GM19468 (cell line): ENCODE measurements at regions not wholly inside any gene's neighbourhood (a gene's known extent, or its start where the extent isn't known, plus 50 kb on each side); places are given as distances from the start of the nearest gene placed in this dataset.

Experiments
- ATAC-seq: cut with Tn5 transposase; IDR thresholded peaks from one replicate; pipeline ENCODE4 v1.9.1; 2021; ENCODE audit warnings: mild to moderate bottlenecking, moderate library complexity, moderate number of reproducible peaks; ENCODE audit not compliant: unreplicated experiment; ENCODE audit errors: extremely low read depth

DNA sequence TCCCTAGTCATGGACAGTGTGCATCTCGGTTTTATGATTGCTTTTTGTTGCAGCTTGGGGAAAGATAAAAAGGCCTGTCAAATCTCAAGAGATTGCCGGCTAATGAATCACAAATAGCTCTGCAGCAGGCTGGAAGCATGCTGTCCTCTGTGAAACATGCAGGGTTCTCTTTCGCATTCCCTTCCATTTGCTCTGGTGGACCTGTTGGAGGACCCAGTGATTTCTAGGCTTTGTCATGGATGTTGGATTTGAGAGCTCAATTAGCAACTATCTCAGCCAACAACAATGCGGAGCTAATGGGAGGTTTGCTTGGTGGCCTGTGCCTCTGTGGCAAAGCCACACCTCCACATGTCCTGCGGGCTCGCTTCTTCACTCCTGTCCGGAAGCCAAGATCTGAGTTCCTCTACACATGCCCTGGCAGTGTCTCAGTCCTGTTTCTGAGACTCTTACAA is 418.1 kb upstream of the ARGLU1 start:
- no peak for ATAC-seq

DNA sequence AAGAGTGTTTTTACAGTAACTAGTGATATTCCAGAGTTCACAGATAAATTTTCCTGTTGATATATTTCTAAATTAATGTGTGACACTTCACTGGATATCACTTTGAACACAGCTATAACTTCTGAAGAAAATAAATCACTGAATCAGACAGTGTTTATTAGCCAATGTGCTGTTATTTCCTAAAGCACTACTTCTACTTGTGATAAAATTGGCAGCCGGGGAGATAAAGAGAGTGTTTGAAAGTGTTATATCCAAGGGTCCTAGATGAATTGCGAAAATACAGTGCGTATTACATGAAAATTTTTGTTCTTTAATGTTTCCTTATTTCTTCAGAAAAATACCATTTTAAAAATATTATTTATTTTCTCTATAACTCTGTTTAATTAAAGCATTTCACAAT is 417.5 kb upstream of the ARGLU1 start:
- no peak for ATAC-seq

DNA sequence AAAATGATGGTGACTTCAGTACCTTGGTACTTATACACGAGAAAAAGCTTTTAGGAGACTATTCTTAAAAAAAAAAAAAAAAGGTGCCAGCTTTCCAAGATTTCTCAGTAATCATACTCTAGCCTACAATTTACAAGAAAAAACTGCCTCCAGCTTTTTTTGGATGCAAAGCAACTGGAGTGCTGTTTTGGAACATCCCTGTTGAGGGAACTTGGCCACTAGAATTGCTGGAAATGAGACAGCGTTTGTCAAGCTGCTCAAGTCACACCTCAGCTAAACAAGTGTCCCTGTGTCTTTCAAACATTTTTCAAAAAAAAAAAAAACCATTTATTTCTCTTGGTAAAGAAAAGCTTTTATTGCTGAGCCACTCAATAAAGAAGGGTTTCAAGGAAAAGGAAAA is 413.1 kb upstream of the ARGLU1 start:
- ATAC-seq: no peak

DNA sequence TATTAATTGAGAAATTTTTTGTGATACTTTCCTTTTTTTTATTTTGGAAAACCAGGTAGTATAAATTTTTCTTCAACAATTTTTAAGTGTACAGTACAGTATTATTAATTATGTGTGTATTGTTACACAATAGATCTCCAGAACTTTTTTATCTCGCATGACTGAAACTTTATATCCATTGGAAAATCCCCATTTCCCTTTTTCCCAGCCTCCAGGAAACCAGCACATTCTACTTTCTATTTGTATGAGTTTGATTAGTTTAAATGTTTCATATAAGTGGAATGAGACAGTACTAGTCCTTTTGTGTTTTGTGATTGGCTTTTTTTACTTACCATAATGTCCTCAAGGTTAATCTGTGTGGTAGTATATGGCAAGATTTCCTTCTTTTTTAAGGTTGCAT is 399.5 kb upstream of the ARGLU1 start:
- no peak for ATAC-seq

DNA sequence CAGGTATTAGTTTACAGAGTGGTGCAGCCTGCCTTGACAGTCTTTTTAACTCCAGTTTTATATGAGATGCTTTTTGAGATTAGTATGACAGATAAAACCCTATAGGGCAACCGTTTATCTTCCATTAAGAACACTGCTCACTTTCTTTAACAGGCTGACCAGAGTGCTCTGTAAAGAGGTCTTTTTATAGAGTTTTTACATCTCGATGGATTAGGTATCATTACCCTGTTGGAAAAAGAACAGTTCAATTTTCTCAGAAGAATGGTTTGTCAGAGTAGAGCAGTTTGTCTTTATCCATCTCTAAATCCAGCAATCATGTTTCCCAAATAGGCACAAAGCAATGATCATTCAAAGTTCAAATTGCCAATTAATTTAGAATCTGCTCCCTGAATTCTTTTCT is 395.2 kb upstream of the ARGLU1 start:
- no peak for ATAC-seq

DNA sequence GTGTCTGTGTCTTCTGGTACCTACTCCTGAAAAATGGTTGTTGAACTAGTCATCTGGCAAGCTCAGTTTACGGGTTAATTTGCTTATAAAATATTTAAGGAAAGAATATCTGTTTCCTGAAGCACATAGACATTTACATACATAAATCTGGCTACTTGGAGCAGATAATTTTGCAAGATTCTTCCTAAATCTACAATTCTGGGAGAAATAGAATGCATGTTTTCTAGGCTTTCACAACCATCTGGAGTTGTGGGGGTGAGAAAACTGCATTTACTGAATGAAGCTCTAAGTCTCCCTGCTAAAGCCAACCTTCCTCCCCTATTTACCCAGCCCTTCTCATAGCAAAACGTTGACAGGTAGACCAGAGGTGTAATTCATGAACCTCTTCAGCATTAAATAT is 393.7 kb upstream of the ARGLU1 start:
- ATAC-seq: no peak

DNA sequence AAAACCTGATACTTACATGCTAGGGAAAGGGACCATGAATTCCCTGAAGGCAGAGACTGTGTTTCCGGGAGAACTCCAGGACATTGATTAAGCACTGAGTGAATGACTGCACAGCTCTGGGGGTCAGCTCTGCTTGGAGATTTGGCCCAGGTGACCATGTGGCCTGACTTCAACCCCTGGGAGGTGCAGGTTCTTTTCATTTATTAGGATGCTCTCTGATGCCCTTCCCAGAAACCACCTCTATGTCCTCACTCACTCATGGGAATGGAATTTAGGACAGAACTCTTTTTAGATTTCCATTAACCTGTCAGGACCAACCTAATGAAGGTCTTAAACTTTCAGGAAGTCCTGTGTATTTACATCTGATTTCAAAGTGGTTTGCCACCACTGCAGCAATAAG is 393.3 kb upstream of the ARGLU1 start:
- no peak for ATAC-seq

DNA sequence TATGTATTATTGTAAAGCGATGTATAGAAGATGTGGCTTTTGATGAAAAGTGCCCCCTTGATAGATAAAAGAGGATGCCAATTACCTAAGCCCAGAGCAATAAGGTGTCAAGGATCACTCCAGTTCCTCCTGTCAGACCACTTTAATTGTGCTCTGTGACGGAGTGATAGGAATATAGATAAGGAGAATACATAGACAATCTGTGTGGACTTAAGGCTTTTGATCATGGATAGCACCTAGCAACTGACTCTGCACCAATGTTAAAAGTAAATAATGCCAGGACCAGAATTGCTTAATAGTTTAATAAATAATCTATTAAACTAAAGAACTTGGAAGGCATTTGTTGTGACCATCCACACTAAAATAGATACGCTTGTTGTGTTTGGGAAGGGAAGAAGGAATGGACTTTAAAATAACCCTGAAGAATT is 390.7 kb upstream of the ARGLU1 start:
- no peak for ATAC-seq

DNA sequence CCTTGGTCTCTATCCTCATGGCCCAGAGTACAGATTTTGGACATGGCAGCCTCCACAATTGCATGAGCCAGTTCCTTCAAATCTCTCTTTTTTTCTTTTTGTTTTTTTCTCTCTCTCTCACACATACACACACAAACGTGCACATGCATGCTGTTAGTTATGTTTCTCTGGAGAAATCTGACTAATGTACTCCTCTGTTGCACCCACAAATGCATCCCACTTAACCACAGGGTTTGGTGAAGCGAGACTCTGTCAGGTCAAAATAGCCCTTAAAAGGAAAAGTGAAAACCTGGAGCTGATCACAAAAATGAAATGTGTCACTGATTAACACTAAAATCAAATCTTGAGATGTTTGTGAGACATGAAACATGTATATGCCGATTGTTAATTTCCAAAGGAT is 374.6 kb upstream of the ARGLU1 start:
- no peak for ATAC-seq

DNA sequence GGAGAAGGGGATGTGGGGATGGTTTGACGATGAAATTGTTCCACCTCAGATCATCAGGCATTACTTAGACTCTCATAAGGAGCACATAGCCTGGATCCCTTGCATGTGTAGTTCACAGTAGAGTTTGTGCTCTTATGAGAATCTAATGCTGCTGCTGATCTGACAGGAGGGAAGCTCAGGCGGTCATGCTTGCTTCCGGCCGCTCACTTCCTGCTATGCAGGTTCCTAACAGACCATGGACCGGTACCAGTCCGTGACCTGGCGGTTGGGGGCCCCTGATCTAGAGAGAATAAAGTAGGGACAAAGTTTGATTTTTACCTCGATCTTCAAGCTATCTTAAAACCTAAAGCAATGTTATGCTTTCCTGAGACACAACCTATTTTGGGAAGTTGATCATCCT is 373.8 kb upstream of the ARGLU1 start:
- ATAC-seq: no peak

DNA sequence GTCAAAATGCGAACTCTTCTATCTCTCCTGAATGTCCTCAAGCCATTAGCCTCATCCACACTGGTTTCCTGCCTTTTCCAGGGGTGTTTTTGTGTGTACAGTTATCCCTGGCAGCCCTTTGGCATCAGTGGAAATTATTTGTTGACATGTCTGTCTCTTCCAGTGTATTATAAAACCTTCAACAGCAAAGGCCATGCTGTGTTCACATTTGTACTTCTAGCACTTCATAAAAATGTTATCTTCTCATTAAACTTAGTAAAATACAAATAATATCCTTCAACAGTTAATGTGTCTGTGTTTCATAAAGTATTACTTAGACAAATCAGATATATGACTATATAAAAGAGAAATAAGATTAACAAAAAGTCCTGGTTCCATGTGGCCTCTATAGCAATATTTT is 359.5 kb upstream of the ARGLU1 start:
- no peak for ATAC-seq

DNA sequence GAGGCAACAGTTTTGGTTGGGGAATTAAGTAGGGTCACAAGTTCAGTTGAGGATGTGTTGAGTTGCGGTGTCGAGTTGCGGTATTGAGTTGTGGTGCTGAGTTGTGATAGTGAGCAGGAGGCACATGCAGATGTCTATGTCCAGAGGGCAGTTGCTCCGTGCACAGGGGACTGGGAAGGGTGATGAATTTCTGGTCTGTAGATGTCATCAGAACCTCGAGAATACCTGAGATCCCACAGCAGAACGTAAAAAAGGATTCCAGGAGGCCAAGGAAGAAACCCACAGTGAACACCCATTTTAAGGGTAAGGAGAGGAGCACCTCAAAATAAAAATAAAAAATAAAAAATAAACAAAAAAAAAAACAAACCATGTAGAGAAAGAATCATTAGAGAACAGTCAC is 354.4 kb upstream of the ARGLU1 start:
- no peak for ATAC-seq

DNA sequence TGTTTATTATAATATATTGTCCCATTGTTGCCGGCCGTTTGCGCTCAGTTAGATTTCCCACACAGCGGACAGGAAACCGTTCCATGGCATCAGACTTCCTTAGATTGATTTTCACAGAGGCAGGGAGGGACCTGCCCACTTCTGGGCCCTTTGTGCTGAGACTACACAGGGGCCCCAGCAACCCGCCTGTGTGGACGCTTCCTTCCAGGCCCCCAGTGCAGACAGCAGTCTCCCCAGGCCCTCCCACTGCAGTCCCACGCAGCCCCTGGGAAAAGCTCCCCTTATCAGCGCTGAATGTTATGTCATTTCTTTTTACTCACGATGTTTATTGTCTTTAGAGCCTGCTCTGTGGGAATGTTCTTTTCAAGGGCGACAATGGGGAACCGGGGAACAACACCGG is 351.7 kb upstream of the ARGLU1 start:
- ATAC-seq: no peak

DNA sequence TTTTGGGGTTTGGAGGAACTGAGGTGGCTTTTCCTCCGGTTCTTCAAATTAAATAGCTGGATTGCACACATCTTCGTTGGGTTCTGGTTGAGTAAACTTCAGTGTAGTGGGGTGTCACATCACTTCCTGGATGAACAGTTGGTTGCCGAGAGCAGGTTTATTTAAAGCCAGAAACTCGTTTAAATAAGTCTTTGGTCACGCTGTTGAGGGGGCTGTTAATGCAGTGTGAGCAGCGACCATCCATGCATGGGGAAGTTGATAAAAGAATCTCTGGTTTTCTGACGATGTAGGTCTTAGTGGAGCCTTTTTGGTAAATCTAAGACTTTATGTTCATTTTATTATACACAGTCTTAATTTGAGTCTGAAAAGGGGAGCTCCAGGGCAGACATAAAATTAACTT is 351.2 kb upstream of the ARGLU1 start:
- no peak for ATAC-seq

DNA sequence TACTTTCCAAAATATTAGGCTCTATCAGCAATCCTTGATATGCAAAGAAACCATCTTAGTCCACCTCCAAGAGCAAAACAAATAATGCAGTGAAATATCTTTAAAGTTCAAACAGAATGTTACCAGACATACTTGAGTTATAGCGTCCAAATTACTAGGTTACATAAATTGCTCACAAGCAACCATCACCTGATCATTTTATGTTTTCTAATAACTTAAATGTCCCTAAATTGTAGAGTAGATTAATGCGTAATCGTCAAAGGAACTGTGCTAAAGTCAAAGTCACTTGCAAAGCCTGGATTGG is 350.6 kb upstream of the ARGLU1 start:
- no peak for ATAC-seq

DNA sequence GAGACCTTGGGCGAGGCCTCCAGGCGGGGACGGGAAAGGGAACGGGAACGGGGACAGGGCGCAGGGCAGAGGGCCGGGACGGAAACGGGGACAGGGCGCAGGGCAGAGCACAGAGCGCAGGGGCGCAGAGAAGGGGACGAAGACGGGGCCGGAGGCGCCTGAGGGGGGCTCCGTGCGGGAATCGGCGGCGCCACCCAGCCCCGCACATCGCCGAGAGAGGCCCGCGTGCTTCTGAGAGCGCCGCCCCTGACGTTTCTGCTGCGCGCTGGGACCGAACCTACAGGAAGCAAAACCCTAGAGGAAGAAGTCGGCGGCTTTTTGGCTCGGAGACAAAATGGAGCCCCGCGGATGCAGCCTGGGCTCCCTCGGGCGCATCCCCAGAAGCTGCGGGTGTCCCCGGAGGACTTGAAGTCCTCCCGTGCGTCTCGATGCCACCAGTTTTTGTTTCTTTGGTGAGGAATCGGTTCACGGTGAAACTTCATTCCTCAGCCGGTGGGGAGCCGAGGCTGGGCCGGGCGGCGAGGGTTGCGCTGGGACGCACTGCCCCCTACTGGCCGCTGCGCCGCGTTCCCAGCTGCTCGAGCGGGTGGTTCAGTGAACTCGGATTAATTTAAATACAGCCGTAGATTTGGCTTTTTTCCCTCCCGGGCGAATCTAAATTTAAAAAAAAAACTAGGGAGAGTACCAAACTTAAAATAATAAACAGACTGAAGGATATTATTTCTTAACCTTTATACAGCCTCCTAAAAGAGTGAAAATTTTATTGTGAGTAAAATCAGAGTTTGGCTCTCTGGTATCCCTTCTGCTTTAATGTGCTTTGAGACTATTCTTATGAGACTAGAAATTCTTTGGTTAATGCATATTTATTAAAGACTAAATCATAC is 350.0 kb upstream of the ARGLU1 start:
- peak; percentile 74 for ATAC-seq

DNA sequence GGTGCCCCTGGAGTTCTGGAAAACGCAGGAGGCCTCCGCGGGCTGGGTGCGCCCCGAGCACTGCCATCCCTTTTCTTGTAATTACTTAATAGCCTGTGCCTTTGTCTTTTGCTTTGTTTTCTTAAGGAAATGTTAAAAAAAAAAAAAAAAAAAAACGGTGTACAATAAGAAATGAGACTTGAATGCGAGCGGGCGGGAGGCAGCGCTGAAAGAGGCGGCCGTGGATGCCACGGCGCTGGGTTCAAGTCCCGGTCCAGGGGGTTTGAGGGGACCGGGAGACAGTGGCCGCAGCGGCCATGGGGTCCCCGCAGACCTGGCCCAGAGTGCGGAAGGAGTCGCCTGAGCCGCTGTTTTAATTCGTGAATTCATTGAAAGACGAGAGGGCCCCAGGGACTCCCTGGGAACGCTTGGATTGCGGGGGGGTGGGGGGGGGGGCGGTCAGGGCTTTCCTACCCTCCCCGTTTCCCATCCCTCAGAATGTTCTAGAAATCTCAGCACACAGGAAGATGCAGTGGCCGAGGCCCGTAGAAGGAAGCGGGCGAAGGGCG is 349.2 kb upstream of the ARGLU1 start:
- ATAC-seq: no peak

DNA sequence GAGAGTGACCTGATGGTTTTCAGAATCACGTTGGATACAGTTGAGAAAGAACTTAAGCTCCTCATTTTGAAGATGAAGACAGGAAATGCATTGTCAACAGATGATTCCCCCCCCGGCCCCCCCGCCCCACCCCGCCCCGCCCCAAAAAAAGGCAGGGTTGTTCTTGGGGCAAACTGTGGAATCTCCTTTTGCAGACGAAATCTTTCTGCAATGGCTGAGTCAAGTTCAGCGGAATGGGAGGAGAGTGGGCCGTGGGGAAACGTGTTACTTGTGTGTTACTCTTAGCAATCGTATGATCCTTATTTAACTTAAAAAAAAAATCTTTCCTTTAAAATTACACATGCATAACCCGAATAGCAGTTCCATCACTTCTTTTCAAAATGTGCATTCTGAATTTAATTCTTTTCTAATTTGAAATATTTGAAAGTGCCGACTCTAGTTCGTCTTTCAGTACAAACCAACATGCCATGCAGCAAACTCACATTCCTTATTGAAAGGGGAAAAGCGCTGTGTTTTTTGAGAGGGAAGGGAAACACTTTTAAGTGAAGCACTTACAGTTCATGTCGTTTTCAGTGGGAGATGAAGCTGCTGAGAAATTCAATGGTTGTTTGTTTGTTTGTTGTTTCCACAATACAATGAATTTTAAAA is 348.5 kb upstream of the ARGLU1 start:
- ATAC-seq: no peak

DNA sequence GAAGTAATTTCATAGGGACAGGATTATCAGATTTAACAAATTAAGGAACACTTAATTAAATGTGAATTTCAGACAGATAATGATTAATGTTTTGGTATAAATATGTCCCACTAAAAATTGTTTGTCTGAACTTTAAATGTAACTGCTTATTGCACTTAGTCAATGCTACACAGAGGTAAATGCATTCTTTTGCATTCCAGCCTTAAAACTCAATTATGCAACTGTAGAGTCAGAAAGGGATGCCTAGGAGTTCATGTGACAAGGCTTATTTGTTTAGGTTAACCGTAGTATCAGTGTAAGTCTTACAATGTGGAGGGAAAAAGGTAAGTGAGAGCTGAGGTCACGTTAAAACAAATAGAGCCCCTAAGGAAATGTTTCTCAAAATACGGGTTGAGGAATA is 347.2 kb upstream of the ARGLU1 start:
- ATAC-seq: no peak

DNA sequence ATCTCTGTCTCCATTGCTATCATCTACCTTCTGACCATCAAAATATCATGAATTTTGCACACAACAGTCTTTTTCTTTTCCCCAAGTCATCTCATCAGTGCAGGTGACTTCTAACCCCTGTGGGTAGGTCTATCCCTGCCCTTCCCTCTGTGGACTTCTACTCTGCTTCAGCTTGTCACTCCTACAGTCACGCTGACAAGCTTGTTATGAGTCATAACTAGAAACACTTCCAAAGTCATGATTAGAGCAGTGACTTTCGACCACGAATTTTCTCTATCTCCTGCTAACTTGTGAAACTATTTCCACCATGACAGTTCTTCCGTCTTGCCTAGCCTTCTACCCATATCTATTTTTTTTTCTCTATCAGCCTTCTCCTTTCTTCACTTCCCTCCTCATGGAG is 343.7 kb upstream of the ARGLU1 start:
- no peak for ATAC-seq

DNA sequence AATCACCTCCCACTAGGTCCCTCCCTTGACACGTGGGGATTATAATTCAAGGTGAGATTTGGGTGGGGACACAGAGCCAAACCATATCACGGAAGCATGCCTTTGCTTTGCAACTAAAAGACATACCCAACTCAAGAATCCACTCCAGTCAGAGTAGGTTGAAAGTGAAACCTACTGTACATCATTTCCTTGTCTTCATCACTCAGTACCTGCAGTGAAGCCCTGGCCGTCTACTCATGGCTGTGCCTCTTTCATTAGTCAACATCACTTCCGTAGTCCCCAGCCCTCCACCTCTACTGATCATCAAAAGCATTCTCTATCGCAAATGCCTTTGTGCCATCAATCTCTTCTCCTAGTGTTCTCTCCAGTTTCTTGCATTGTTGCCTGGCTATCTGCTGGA is 343.1 kb upstream of the ARGLU1 start:
- no peak for ATAC-seq
